Activated T-cell treated with anti-CD3 and anti-CD28 coated beads for 1 hour (primary cell): ENCODE measurements at regions not wholly inside any gene's neighbourhood (a gene's known extent, or its start where the extent isn't known, plus 50 kb on each side); places are given as distances from the start of the nearest gene placed in this dataset.

Source experiments
- DNase-seq: peaks from one replicate; pipeline ENCODE4 v3.0.0-alpha.2; 2020; ENCODE audit warnings: low read depth

GRCh38 chr13:84570831-84571230 is 688.6 kb upstream of the SLITRK1 start:
- no peak for DNase-seq

DNA sequence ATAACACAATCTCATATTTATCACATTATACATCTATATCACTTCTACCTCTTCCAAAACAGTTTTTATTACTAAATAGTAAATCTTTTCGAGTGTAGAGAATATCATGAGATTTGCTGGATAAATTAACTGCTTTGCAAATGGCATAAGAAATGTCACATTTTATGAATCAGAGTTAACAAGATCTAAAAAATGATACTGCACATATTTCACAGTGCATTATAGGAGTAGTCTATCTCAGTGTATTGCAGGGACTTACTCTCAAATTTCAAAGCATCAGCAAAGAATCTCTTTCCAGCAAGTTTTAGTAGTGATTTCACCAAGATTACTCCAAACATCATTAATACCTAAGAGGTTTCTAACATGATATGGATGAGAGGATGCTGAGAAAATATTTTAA is 687.1 kb upstream of the SLITRK1 start:
- DNase-seq, result no peak

- no peak for DNase-seq
These were observed 685.6 kb upstream of the SLITRK1 start for GRCh38 chr13:84567848-84568247.

DNA sequence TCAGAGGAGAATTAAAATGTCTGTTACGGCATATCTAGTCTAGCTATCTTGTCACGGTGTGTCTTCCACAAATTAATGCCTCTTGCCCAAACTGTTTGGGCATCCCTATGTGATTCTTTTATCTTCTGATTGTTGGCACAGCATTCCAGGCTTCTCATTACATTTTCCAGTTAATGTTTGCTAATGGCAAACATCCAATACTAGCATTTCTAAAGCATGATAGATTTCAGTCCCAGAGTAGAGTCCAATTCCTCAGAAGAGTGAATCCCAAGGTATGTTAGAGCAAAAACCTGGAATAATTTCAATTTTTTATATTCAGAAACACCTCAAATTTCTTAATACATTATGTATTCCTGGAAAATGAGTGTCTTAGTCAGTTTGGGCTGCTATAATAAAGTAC is 684.5 kb upstream of the SLITRK1 start:
- DNase-seq, result no peak

- no peak for DNase-seq
These were observed 681.3 kb upstream of the SLITRK1 start for GRCh38 chr13:84563611-84564010.

- DNase-seq, result no peak
These were observed 671.0 kb upstream of the SLITRK1 start for GRCh38 chr13:84553227-84553626.

GRCh38 chr13:84543962-84544361 is 661.7 kb upstream of the SLITRK1 start:
- no peak for DNase-seq

DNA sequence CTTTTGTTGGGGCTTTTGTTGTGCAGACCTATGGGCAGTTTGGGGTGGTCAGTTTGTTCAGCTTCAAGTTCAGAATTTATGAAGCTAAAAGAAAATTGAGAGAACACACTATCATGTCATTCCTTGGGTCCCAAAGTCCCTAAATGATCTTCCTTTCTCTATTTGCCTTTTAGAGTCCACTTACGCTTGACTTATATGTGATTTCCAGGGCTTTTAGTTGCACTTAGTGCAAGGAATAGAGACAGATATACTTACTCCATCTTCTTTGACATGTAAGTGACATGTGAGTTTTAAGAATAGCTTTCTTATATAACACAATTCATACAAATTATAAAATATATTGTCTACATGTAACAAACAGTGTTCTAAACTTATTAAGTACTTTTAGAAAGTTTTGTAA is 660.1 kb upstream of the SLITRK1 start:
- DNase-seq, result no peak

- no peak for DNase-seq
These were observed 654.6 kb upstream of the SLITRK1 start for GRCh38 chr13:84536906-84537305.

GRCh38 chr13:84528408-84529070 is 646.3 kb upstream of the SLITRK1 start:
- DNase-seq, result no peak

- no peak for DNase-seq
These were observed 643.6 kb upstream of the SLITRK1 start for GRCh38 chr13:84525865-84526264.

DNA sequence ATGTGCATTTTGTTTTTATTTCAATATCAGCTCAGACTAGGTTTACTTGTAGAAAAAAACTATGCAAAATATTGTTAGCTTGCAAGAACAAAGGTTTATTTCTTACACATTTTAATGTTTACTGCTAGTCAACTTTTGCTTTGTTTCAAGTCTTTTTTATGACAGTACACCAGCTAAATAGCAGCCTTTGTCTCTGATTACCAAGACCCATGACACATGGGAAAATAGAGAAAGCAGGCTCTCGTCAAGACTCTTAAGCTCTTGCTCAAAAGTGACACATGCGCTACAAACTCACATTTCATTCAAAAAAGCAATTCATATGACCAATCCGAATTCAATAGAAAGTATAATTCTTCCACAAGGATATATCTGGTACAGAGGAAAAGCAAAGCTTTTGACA is 642.3 kb upstream of the SLITRK1 start:
- no peak for DNase-seq

GRCh38 chr13:84500016-84500415 is 617.7 kb upstream of the SLITRK1 start:
- no peak for DNase-seq

GRCh38 chr13:84497613-84498012 is 615.3 kb upstream of the SLITRK1 start:
- DNase-seq, result no peak

DNA sequence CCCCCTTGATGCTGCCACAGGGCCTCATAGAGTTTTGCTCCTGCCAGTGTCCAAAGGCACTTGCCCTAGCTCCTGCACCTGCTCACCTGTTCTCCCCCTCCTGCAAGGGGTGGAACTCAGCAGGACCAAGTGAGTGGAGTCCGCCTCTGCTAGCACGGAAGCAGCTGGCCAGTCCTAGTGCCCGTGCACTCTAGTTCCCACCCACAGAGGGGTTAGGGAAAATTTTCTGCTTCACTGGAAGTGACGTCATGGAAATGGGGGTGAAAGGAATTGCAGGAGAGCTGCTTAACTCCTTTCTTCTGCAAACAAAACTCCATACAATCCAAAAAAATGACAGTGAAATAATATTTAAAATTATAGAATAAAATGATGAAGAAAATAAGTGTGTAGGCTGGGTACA is 609.7 kb upstream of the SLITRK1 start:
- no peak for DNase-seq

DNA sequence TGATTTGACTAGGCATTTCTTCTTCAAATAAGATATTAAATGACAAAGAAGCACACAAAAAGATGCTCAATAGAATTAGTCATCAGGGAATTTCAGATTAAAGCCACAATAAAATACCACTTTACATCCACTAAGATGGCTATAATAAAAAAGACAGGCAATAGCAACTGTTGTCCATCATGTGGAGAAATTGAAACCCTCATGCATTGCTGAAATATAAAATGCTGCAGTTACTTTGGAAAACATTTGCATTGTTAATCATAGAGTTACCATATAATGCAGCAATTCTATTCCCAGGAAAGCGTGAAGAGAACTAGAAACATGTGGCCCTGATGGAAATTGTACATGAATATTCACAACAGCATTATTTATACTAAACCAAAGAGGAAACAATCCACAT is 605.5 kb upstream of the SLITRK1 start:
- no peak for DNase-seq

DNA sequence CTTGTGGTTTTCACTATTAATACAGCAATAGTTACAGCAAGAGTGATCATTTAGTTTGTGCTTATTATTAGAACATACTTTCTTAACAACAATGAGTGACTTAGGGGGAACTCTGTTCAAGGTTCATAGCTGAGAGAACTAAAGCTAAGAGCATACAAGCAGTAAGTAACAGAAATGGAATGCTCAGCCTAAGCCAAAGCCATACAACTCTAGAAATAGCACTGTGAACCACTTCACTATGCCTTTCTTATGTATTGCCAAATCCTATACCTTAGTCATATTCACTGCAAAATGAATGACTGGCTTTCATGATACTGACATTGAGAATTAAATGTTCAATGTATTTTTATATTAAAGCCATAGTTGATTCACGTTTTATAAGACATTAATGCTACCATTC is 599.7 kb upstream of the SLITRK1 start:
- DNase-seq, result no peak

DNA sequence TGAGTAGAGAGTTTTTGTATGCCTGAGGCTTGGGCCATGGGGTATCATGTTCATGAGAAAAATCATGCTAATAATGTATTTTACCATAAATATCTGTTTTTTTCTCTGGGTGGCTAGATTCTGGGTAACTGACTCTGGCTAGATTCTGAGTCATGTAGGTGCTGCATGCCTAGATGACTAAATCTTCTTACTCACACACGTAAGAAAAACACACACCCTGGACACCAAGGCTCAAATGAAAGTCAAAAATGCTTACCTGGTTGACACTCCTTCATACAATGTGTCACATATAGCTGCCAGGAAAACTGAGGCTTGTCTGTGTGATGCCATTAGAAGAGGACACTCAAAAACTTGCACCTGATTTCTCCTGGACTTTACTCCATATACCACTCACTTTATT is 597.4 kb upstream of the SLITRK1 start:
- DNase-seq, result no peak

- no peak for DNase-seq
These were observed 588.3 kb upstream of the SLITRK1 start for GRCh38 chr13:84470528-84470927.

DNA sequence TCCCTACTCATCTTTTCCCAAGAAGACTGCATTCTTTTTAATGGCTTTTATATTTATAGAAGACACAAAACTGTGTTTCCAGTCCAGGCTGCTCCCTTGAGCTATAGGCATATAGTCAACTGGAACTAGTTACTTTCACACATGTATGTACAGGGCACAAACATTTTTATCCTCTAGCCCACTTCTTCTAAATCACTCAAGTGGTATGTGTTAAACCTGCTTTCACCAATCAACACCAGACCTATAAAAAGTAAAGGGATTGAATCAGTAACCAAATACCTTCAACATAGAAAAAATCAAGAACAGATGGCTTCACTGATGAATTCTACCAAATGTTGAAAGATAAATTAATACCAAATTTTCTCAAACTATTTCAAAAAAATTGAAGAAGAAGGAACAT is 584.2 kb upstream of the SLITRK1 start:
- DNase-seq, result no peak

- DNase-seq, result no peak
These were observed 578.7 kb upstream of the SLITRK1 start for GRCh38 chr13:84460989-84461388.

DNA sequence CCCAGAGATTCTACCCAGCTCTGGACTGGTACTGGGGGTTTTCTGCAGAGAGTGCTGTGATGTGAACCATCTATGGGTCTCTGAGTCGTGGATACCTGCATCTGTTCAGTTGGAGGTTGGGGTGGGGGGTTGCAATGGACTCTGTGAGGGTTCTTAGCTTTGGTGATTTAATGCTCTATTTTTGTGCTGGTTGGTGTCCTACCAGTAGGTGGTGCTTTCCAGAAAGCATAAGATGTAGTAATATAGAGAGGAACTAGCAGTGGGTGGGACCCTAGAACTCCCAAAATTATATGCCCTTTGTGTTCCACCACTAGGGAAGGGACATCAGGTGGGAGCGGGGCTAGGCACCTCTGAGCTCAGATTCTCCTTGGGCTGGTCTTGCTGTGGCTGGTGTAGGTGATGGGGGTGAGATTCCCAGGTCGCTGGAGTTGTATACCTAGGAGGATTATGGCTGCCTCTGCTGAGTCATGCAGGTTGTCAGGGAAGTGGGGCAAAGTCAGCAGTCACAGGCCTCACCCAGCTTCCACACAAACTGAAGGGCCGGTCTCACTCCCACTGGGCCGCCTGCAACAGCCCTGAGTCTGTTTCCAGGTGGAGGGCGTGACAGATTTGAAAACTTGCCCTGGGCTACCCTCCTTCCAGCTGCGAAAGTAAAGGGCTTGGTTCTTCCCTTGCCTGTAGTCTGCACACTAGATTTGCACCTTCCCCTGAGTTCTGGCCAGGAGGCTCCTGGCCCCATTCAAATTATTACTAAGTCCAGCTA is 573.0 kb upstream of the SLITRK1 start:
- DNase-seq, result no peak

DNA sequence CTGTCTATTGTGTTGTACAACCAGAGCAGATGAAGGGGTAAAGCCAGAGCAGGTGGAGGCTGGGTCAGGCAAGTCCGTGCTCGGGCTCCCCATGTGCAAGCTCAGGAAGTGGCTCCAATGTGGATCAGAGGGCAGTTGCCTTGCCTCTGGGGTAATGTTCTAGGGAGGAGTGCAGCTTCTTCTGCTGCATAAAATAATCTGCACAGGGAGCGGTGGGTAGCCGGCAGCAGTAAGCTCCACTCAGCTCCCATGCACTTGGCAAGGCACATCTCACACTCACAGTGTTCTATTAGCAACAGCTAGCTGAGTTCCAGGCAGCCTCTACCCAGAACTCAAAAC is 565.3 kb upstream of the SLITRK1 start:
- no peak for DNase-seq
